HK-2 (cell line): ENCODE measurements at regions not wholly inside any gene's neighbourhood (a gene's known extent, or its start where the extent isn't known, plus 50 kb on each side); places are given as distances from the start of the nearest gene placed in this dataset.

Experiments used
- DNase-seq: peaks from one replicate; pipeline ENCODE4 v3.0.0-alpha.2; 2018; ENCODE audit not compliant: unreplicated experiment

DNA sequence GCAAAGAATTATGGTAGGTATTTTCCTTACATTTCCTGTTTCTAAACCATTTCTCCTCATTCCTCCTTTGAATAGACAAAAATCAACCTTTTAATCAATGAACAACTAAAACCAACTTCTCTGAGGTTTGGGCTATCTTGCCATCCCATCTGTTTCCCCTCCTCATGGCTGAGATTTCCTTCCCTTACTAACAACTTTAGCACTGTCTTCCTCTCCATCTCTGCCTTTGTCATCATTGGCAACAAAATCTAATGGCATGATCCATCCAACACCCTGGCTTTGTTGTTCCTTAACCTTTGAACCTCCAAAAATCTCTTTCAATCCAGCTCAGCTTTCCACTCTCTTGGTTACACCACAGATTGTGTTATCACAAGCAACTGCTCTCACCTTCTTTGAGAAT lies 95.3 kb upstream of the FAM136A start:
- no peak for DNase-seq

DNA sequence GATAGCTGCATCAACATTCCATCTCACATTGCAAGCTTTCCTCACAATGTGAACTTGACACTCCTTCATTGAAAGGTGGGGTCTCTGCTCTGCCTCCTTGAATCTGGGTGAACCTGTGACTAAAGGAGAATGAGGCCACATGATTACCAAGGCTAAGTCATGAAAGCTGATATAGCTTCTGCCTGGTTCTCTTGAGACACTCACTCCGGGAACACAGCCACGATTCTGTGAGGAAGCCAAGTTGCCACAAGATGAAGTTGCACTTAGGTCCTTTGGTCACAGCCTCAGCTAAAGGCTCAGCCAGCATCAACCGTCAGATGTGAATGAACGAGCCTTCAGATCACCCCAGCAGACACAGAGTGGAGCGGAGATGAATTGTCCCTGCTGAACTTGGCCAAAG lies 94.7 kb upstream of the FAM136A start:
- DNase-seq, result no peak

DNA sequence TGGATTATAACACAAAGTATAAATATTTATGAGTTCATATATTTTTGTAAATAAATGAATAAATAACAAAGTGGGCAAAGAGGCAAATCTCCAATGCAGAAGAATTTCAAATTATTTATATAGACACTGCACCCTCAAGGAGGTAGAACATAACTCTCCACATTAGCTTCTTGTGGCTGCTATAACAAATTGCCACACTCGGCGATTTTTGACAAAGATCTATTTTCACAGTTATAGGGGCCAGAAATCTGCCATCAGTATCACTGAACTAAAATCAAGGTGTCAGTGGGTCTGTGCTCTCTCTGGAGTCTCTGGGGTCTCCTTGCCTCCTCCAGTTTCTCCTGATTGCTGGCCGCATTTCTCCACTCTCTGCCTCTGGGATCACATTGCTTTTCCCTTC lies 92.0 kb upstream of the FAM136A start:
- DNase-seq, result no peak

DNA sequence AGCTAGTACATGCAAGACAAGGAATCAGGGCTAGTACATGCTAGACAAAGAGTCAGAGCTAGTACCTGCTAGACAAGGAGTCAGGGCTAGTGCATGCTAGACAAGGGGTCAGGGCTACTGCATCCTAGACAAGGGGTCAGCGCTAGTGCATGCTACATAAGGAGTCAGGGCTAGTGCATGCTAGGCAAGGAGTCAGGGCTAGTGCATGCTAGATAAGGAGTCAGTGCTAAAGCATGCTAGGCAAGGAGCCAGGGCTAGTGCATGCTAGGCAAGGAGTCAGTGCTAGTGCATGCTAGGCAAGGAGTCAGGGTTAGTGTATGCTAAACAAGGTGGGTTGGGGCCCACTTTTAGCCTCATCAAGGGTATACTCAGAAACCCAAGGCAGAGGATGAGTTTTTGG lies 90.1 kb upstream of the FAM136A start:
- DNase-seq, result no peak

DNA sequence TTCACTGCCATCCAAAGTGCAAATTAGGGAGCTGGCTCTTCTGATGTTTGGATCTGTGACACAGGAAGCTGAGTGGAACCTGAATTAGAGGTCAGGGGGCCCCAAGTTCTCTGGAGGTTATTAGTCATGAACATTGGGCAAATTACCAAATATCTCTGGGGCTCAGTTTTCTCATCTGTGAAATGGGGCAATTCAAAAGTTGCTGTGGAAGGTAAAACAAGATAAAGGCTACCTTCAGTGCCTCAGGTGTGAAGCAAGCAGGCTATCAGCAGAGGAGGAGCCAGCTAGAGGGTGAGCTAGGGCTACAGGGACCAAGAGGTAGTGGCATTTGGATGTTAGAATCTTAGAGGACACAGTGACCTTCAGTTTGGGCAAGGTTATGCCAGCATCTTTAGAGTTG lies 89.4 kb upstream of the FAM136A start:
- DNase-seq, result no peak

DNA sequence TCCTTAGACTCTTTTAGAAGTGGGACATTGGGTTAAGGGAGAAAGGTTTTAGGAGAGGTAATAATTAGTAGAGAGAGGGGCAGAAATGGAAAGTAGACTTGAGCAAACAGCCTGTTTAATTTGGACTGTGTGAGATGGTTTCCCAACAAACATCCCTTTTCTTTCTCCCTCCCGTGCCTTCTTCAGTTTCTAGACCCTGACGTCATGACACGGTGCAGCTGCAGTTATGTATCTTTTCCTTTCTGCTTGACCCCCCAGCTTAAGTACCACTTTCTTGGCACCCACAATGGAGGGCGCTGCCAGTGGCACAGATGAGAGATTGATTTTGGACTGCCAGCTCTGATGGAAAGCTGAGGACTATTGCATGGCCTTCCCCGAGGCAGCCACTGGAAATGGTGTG lies 86.9 kb upstream of the FAM136A start:
- DNase-seq, result no peak

DNA sequence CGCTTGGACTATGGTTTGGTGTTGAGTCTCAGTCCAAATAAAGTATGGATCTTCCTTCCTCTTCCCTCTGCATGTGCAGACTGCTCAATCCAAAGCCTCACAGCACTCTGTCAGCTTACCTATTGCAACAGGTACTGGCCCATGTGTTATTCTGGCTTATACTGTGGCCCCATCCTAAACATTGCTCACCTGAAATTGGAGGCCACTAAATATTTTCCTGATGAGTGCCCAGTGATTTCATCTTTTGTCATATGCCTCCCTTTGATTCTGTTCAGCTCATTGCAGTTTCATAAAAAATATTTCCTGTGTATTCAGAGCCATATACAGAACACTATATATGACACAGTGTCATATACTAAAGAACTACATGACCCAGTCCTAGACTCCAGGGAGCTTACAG lies 86.3 kb upstream of the FAM136A start:
- no peak for DNase-seq

DNA sequence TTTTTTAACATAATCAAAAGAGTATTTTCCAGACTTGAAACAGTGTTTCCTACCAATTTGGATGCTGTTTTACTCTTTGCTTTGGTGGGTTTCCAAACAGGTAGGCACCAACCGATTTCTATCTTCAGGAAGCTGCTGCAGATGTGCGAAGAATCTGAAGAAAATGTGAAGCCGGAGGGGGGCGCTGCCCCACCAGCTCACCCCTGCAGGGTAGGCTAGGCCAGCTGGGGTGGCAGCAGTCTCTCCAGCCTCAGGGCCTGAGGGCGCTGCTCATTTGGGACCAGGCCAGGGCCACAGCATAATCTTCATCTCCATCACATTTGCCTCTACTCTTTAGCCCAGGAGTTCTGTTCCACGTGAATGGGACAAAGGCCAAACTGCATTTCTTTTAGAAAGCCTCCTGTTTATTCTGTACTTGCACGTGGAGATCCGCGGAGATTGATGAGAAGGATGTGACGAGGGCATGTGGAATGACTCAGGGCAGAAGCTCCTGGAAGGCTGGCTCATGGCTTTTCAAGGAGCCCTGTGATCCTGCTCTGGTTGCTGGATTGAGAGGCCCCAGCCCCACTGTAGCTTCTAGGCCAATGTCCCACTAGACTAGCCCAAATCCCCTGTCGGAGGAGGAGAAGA lies 84.2 kb upstream of the FAM136A start:
- peak; percentile 68 for DNase-seq

DNA sequence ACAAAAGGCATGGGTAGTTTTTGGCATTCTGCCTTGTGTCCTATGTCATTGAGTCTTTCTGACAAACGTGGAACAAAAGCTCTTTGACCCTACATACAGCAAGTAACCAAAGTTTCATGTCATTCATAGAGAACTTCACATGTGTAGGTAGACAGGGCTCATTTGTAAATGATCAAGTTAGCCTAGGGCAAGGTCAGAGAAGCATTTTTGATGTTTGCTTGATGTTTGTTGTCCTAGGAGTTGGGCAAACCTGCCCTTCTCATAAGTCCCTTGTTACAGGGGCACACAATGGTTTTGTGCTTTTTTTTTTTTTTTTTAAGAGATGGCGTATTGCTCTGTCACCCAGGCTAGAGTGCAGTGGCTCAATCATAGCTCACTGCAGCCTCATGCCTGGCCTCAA lies 83.3 kb upstream of the FAM136A start:
- DNase-seq, result no peak

DNA sequence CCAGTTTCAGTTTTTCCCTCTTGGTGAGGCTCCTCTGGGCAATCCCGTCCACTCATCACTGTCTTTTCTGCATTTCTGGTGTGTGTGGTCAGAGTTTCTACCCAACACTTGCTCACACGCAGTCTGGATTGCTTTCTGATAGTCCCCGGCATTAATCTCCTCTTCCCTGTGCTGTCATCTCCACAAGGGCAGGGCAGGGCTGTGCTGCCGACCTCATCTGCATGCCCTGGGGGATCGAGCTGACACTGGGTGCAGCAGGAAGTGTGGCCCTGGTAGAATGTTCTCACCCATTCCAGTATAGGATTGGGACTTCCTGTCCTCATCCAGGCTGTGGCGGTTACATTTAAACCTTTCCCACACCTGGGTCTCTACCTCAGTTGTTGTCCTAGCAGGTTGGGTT lies 80.0 kb upstream of the FAM136A start:
- DNase-seq, result peak; percentile 14

DNA sequence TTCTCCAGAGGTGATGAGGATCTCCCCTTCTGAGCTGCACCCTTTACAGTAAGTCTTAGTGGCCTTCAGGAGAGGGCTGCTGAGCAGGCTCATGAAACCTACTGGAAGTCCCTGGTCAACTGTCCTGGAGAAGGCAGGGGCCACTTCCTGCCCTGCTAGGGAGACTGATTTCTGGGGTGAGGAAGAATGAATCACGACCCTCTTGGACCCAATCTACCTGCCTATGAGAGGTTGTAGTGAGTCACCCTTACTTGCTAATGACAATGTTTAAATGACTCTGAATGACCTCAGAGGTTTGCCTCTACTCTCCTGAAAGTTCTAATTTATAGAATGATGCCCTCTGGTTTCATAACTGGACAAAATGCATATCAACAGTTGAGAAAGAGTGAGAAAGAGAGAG lies 79.4 kb upstream of the FAM136A start:
- no peak for DNase-seq

DNA sequence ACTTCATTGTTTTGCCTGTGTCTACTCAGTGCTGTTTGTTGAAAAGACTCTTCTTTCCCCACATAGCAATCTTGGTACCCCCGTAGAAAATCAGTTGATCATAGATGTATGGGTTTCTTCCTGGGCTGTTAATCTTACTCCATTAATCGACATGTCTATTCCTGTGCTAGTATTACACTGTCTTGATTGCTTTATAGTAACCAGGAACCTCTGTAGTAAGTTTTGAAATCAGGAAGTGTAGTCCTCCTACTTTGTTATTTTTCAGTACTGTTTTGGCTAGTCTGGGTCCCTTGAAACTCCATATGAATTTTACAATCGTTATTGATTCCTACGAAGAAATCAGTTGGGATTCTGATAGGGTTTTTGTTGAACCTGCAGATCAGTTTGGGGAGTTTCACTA lies 78.8 kb upstream of the FAM136A start:
- no peak for DNase-seq

DNA sequence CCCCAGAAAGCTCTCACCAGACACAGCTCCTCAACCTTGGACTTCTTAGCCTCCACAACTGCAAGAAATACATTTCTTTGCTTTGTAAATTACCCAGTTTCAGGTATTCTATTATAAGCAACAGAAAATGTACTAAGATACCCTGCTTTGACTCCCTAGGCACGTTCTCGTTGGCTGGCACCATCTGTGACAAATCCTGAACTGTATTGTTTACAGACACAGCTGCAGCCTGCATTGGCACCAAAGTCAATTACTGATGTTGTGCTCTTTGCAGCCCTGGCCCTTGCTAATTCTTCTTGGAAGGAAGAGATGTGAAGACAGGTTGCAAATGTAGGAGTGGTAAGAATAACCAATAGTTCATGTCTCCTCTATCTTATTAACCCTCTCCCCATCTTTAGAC lies 72.7 kb upstream of the FAM136A start:
- DNase-seq, result no peak

DNA sequence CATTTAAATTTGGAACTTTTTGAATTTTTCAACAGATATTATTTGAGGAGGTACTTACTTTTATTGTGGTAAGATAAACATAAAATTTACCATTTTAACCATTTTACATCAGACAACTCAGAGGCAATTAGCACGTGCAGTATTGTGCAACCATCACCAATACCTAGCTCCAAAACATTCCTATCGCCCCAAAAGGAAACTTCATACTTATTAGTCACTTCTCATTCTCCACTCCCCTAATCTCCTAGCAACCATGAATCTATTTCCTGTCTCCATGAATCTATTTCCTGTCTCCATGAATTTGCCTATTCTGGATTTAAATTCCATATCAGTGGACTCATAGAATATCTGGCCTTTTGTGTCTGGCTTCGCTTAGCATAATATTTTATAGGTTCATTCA lies 69.9 kb upstream of the FAM136A start:
- DNase-seq, result no peak

DNA sequence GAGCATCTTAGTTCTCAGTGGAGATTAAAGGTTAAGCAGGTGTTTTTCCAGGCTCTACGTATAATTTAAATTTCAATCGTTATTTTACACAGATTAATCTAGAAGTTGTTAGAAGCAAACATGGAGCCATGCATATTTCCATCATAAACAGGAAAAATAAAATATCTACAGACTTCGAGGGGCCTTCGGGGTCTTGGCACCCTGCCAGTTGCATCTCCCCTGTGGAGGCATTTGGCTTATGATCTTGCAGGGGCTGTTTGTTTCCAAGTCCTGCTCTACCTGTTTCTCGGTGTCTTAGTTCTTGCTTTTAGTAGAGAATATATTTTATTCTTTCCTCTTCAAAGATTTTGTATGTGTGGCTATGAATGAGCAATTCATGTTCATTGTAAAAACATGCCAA lies 67.2 kb upstream of the FAM136A start:
- DNase-seq, result no peak

DNA sequence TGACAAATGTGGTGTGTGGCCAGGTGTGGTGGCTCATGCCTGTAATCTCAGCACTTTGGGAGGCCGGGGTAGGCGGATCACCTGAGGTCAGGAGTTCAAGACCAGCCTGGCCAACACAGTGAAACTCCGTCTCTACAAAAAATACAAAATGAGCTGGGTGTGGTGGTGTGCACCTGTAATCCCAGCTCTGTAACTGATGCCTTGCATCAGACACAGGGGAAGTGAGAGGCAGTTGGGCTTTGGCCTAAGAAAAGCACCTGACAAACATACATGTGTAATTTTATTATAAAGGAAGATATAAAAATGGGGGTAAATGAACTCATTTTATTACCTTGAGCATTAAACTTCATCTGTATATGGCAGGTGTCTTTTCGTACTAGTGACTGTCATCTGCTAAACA lies 66.7 kb upstream of the FAM136A start:
- no peak for DNase-seq

DNA sequence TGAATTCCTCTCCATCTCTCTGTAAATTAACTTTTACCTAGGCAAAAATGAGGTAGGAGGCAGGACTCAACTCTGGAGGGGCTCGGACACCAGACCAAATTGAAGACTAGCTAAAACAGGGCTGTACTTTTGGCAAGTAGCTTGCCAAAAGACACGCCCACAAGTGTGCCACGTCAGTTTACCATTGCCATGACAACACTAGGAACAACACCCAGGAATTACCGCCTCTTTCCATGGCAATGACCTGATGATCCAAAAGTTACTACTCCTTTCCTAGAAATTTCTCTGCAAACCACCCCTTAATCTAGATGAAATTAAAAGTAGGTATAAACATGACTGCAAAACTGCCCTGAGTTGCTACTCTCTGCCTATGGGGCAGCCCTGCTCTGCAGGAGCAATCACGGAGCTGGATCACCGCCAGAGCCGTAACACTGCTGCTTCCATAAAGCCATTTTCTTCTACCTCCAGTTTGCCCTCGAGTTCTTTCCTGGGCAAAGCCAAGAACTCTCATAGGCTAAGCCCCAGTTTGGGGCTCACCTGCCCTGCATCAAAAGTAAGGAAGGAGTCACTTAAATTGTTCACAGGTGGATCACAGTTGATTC lies 66.0 kb upstream of the FAM136A start:
- no peak for DNase-seq

DNA sequence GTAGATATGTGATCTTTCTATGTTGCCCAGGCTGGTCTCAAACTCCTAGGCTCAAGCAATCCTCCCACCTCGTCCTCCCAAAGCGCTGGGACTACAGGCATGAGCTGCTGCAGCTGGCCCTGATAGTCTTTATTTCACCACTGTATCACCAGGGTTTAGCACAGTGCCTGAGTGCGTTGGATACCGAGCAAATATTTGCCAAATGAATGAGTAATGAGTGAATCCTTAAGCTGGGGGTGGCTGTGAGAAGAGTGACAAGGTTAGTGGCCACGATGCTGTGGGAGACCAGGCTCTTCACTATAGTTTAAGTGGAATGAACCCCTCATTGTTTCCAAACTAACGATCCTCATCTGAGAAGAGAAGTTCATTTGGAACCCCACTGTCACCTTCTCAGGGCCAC lies 60.8 kb upstream of the FAM136A start:
- no peak for DNase-seq

DNA sequence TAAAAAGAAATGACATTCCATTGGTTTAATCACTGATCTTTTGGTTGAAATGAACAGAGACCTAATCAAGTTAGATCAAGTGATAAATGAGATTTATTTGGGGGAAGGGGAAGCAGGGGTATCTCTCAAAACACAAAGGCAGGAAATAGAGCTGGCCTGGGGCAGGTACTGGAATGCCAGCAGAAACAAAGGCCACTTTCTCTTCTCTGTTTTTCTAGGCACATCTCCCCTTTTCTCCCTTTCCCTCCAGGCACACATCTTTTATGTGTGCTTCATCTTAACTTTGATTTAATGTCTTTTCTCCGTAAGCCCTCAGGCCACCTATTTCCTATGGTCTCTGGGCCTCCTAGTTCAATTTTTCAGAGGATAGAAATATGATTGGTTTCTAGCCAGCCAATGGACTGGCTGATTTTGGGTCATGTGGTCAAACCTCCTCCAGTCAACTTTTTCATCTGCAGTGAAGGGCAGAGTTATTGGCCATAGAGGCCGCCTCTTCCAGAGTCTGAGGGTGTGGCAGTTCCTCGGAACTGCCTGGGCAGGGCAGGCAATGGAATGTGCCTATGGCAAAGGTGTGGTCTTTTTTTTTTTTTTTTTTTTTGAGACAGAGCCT lies 58.9 kb upstream of the FAM136A start:
- no peak for DNase-seq

DNA sequence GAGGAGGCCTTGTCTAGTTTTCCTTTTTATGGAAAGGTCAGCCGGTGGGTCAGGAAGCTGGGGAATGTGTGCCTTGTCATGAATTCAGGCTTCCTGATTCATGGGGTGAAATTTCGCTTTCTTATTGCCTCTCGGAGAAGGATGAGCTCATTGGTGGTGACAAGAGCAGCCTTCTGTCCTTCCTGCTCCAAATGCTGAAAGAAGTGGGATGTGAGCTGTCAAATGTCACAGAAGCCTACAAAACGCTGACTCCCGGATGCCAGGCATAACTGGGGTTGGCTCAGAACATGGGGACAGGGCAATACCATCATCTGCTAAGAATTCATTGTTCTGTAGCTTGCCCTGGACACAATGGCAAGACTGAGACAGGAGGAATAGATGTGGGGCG lies 55.8 kb upstream of the FAM136A start:
- no peak for DNase-seq

DNA sequence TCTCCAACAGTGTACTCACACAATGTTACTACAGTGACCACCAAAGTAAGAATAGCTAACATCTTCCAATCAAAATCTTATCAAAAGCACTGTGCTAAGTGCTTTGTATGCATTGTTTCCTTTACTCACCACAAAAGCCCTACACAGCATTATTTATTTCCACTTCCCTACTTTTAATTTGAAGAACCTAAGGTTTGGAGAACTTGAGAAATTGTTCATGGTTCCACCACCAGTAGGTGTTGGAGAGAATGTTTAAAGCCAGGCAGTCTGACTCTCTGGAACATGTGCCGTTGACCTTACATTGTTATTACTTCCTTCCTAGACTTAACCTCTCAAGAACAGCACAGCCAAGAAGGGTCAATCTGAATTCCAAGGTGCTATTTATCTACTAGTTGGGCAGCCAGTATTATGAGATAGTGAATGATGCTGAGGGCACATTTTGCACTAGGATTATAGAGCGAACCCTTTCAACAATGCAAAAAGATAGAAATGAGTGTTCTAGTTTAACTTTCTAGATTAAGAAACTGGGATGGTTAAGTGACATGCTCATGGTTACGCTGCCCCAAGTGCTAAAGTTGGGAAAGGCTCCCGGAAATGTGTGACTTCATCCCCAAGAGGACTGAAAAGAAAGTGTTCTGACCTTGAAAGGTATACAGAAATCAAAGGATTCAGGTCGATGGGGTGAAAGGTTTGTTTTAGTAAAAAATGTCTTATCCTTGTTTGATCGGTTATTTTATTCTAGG lies 55.2 kb upstream of the FAM136A start:
- DNase-seq, result no peak

DNA sequence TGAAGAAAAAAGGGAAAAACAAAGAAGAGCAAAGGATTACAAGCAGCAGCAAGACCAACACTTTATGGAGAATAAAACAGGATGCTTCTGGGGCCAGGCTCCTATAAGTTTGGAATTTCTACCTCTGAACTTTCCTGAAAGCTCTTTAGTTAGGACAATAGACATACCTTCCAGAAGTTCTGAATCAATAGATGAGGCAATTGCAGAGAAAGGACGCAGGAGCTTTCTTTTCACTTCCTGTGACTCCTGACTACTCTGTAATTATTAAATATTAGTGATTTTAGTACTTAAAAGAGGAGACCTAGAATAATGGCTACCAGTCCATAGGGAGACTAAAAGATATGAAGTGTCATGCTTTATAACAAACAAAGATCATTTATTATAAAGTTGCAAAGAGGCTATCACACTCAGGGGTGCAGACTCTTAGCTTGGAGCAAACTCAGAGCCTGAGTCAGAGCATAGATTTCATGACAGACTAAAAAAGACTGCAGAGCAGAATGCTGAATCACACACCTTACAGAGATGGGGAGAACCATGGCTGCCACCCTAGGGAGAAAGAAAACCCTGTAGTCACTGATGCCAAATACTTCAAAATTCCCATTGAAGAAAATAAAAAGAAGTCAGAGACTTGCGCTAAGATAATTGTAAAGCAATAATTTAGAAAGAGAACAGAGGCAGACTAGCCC lies 52.5 kb upstream of the FAM136A start:
- DNase-seq, result no peak
